ENCODE measurements at regions not wholly inside any gene's neighbourhood (a gene's known extent, or its start where the extent isn't known, plus 50 kb on each side); places are given as distances from the start of the nearest gene placed in this dataset.

DNA sequence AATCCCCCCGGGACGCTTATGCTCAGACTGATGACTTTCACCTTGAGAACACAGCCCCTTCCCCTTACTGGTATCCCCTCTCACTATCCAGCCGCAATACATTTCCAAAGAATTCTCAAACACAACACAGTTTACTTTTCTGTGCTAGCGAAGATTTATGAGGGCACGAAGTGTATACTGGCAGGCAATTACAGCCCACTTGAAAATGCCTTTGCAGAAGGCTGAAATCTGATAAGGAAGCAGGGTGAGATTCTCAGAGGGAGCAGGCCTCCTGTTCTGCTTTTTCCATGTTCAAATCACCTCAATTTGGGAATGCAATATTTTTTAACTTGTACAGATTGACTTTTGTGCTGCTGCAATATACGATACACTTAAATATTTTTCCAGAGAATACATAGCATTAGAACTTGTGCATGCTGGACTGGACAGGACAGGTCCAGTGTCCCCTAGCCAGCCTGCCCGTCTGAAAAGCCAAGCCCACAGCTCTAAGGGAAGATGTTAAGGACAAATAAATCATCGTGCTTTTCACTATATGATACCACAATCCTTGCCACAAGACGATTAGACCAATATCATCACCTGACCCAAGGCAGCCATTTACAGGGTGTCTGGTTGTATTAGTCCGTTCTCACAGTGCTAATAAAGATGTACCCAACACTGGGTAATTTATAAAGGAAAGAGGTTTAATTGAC lies 262.1 kb downstream of the EPHA4 start:
- no peaks in the 10 kb centered on the region for H3K9me3 Mint-ChIP-seq
- H3K36me3 Mint-ChIP-seq = no peaks in the 10 kb centered on the region
- no peak overlapping the region for H3K4me3 Mint-ChIP-seq
- no peak for DNase-seq
- no peaks in the 10 kb centered on the region for H3K4me1 Mint-ChIP-seq
- H3K27me3 Mint-ChIP-seq = no peaks in the 10 kb centered on the region
- no peak overlapping the region for H3K27ac Mint-ChIP-seq

DNA sequence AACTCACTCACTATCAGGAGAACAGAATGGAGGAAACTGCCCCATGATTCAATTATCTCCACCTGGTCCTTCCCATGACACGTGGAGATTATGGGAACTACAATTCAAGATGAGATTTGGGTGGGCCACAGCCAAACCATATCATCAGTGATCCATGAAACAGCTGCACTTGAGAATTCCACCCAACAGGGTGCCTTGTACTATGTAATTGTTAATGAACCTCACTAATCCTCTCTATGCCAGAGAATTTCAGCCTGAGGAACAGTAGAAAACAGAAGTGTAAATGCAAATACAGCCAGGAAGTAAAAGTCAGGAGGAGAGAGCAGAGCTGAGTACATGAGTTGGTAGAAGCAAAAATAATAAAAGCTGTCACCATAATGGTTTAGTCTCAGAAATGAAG lies 261.4 kb downstream of the EPHA4 start:
- Mint-ChIP-seq H3K36me3 (no peaks in the 10 kb centered on the region), H3K27me3 (peaks cover 4% of the 10 kb centered on the region), H3K27ac (no peak overlapping the region), H3K4me3 (no peak overlapping the region), H3K9me3 (no peaks in the 10 kb centered on the region), H3K4me1 (peaks cover 2% of the 10 kb centered on the region)
- no peak for DNase-seq

DNA sequence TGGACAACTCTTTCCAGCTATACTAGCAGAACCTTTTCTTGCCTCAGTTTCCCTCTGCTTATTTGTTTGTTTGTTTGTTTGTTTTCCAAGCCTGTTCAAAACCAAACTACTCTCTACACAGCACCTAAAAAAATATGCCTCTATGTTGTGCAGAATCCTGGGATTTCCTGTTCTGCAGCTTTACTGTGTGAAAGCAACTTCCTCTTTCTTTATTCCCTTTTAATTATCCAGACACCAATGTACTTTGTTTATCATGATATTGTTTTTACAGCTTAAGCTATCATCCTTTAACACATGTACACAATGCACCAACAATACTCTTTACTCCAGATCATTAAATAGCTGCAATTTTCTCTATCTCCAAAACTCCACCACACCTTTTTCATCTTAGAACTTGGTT lies 259.5 kb downstream of the EPHA4 start:
- peaks cover 11% of the 10 kb centered on the region for H3K27me3 Mint-ChIP-seq
- peaks cover 2% of the 10 kb centered on the region for H3K4me1 Mint-ChIP-seq
- H3K4me3 Mint-ChIP-seq = no peak overlapping the region
- no peaks in the 10 kb centered on the region for H3K36me3 Mint-ChIP-seq
- H3K9me3 Mint-ChIP-seq = no peaks in the 10 kb centered on the region
- no peak for DNase-seq
- H3K27ac Mint-ChIP-seq = no peak overlapping the region

DNA sequence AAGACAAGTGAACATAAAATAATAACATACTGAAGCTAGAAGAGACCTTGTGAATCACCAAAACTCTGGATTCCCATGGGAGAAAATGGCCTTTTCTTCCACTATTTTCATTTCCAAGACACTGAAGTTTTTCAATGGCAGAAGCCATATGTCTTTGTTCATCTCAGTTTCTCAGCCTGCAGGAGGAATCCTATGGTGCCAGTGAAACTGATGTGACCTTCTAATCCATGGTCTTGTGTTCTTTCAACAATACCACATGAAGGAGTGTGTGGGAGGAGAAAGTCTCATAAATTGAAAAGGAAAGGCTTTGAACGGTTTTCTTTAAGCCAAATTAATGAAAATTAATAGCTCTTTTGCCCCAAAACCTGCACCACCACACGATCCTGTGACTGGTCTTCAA lies 257.3 kb downstream of the EPHA4 start:
- Mint-ChIP-seq H3K9me3 (no peaks in the 10 kb centered on the region), H3K4me3 (no peak overlapping the region), H3K27me3 (peaks cover 15% of the 10 kb centered on the region), H3K27ac (no peak overlapping the region), H3K36me3 (no peaks in the 10 kb centered on the region), H3K4me1 (peaks cover 2% of the 10 kb centered on the region)
- no peak for DNase-seq

DNA sequence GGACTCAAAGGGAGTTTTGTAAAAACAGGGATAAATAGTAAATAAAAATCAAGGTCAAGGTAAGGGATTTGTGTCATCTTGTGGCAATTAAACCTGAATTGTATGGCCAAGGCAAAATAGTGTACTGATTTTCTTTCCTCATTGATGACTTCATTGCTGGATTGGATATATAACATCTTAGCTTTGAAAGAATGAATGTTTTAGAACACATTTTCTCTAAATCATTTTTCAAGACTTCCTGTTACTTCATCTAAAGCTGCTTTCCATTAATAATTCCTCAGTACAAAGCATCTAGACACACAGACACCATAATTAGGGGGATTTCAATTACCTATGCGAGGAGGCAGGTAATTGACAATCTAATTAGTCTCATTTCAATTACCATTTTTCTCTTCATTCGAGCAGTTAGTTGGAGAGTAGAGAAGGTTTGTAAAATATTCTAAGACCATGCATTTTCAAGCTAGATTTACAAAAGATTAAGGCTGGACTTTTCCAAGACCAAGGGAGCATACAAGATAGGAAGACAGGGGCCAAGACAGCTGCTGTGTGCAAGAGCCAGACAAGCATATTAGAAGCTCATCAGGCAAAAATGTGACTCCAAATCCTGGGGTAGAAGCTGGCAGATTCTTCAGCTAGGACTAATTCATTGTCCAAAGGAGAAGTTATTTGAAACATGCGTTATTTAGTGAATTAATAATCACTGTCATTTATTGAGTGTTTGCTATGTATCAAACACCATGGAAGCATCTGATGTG lies 253.6 kb downstream of the EPHA4 start:
- no peak overlapping the region for H3K27ac Mint-ChIP-seq
- no peaks in the 10 kb centered on the region for H3K36me3 Mint-ChIP-seq
- DNase-seq = no peak
- H3K9me3 Mint-ChIP-seq = no peaks in the 10 kb centered on the region
- peaks cover 15% of the 10 kb centered on the region for H3K27me3 Mint-ChIP-seq
- peaks cover 2% of the 10 kb centered on the region for H3K4me1 Mint-ChIP-seq
- no peak overlapping the region for H3K4me3 Mint-ChIP-seq

DNA sequence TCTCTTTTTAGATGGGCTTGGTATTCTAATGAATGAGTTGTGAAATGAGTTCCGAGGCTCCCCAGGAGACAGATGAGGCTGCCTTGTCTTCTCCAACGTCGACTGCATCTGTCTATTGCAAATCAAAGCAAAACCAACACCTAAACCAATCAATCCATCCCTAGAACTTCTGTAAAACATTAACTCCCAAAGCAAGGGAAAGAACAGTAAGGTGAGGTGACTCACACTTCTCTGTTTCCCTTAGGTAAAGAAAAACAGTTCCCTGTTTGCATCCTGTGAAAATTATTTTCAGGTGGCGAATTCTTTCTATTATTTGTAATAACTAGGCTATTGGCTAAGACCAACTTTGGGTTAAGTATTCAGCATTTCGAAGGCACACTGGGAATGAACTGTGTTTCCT lies 249.4 kb downstream of the EPHA4 start:
- Mint-ChIP-seq H3K36me3 (no peaks in the 10 kb centered on the region), H3K27ac (no peak overlapping the region), H3K27me3 (peaks cover 3% of the 10 kb centered on the region), H3K4me1 (no peaks in the 10 kb centered on the region), H3K9me3 (no peaks in the 10 kb centered on the region), H3K4me3 (no peak overlapping the region)
- DNase-seq = no peak

DNA sequence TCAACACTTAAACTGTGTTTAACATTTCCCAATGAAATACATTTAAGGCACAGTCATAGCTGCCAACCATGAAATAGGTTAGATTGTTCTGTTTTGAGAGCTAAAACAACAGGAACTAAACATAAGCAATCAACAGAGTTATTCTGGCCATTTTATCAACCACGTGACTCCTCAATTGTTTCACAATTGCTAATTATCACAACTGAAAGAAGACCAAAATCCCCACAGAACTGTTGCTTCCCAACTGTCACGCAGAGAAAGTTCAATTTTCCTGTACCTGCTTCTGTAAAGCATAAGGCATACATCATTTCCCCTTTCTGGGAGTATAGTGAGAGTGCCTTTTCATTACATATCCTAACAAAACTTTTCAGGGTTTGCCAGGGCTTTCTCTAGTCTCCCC lies 248.6 kb downstream of the EPHA4 start:
- H3K4me1 Mint-ChIP-seq = no peaks in the 10 kb centered on the region
- no peak overlapping the region for H3K4me3 Mint-ChIP-seq
- DNase-seq = no peak
- H3K9me3 Mint-ChIP-seq = no peaks in the 10 kb centered on the region
- H3K27ac Mint-ChIP-seq = no peak overlapping the region
- no peaks in the 10 kb centered on the region for H3K36me3 Mint-ChIP-seq
- no peaks in the 10 kb centered on the region for H3K27me3 Mint-ChIP-seq

DNA sequence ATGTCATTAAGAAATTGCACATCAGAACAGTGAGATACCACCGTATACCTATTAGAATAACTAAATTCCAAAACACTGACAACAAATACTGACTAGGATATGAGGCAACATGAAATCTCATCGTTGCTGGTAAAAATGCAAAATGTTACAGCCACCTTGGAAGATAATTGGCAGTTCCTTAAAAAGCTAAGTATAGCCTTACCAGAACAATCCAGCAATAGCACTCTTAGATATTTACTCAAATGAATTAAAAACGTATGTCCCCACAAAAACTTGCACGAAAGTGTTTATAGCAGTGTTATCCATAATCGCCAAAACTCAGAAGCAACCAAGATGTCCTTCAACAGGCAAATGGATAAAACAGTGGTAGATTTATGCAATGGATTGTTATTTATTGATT lies 241.7 kb downstream of the EPHA4 start:
- H3K9me3 Mint-ChIP-seq = no peaks in the 10 kb centered on the region
- no peak overlapping the region for H3K4me3 Mint-ChIP-seq
- DNase-seq = no peak
- no peak overlapping the region for H3K27ac Mint-ChIP-seq
- no peaks in the 10 kb centered on the region for H3K36me3 Mint-ChIP-seq
- H3K4me1 Mint-ChIP-seq = no peaks in the 10 kb centered on the region
- H3K27me3 Mint-ChIP-seq = peaks cover 3% of the 10 kb centered on the region

DNA sequence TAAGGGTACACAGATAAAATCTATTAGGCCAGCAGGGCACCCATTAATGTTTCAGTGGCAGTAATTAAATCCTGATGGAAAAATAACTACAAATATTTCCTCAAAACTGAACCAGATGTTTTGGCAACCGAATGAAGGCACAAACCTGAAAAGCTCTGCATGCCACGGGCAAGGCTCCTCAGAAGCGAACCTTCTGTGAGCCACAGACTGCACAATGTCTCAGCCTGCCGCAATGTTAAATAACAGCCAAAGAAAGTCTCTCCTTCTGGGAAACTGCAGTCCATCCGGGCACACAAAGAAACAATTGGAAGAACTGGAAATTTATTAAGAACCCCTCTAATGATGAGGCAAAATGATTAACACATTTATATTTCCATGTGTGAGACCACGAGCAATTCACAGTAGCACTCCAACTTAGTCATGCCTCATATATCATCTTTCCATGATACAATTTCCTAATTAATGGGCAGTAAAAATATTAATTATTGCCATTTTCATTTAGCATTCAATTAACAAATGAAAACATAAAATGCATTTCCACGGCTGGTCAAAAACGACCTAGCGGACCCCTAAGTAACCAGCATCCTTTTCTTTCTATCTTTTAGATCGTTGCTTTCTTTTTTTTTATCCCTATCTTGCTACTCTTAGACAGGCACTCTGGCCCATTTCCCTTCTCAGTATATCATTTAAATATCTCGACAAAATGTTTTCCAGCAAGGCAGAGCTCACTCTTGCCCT lies 237.5 kb downstream of the EPHA4 start:
- no peak for DNase-seq
- Mint-ChIP-seq H3K27ac (no peak overlapping the region), H3K9me3 (no peaks in the 10 kb centered on the region), H3K4me1 (no peaks in the 10 kb centered on the region), H3K27me3 (peaks cover 3% of the 10 kb centered on the region), H3K36me3 (no peaks in the 10 kb centered on the region), H3K4me3 (no peak overlapping the region)

DNA sequence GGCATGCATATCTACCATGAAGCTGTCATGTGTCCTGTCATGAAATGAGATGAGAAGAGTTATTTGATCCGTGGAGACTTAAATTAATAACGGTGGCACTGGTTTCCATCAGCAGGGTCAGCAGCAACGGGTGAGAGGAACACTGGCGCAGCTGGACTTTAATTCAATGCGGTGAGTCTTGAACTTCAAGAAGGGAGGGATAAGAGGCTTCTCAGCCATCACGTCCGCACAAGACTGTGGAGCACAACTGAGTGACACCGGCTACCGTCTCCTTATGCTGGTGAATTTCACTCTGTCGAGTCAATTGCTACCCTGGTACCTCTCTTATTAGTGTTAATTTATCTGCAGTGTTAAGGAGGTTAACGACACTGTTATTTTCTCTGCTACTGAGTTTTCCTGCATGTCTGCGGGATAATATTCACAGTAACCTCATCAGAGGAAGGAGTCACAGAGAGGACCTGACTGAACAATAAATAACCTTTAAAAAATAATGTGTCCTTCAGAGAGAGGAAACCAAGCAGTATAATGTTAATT lies 236.8 kb downstream of the EPHA4 start:
- Mint-ChIP-seq H3K9me3 (no peaks in the 10 kb centered on the region), H3K4me1 (no peaks in the 10 kb centered on the region), H3K27ac (no peak overlapping the region), H3K36me3 (no peaks in the 10 kb centered on the region), H3K4me3 (no peak overlapping the region), H3K27me3 (no peaks in the 10 kb centered on the region)
- DNase-seq = no peak

DNA sequence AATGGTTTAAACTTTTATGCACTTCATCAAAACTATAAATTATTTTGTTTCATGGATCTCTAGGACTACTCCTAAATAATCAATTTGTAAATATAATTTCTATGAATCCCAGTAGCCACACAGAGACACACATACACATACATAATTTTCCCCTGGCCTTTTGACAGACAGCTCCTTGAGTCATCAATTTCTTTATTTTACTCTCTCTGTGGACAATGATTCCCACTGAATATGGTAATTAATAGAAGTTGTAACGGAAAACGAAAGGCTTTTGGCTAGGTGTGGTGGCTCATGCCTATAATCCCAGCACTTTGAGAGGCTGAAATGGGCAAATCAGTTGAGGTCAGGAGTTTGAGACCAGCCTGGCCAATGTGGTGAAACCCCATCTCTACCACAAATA lies 235.1 kb downstream of the EPHA4 start:
- H3K27ac Mint-ChIP-seq = no peak overlapping the region
- DNase-seq = no peak
- H3K4me1 Mint-ChIP-seq = no peaks in the 10 kb centered on the region
- H3K4me3 Mint-ChIP-seq = no peak overlapping the region
- no peaks in the 10 kb centered on the region for H3K9me3 Mint-ChIP-seq
- no peaks in the 10 kb centered on the region for H3K36me3 Mint-ChIP-seq
- no peaks in the 10 kb centered on the region for H3K27me3 Mint-ChIP-seq

DNA sequence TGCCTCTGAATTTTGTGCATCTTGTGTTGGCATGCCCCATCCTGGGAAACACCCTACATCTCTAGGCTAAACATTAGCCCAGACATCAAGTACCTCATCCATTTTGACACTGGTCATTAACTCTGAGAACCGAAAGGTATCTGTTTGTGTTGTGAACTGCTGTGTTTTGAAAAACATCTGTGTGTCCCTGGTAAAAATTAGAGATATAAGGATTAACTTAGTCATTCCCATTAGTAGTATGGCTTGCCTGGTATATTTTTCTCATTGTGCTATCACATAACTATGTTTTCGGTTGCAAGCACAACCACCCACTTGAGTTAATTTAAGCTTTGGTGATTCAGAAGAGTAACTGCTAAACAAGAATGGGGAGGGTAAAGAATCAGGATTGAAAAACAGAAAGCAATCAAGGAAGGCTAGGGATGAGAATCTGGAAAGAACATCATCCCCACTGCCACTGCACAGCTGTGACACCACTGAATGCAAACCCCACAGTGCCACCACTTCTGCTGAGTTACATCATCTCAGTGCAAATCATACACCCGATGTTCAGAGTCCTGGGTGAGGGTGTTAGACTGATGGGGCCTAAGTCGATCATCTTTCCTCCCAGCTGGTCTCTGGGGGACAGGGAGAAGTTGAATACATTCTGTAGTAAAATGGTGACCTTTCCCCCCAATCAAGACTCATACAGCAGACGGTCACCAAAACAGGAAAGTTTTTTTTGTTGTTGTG lies 234.0 kb downstream of the EPHA4 start:
- H3K4me1 Mint-ChIP-seq = no peaks in the 10 kb centered on the region
- H3K27ac Mint-ChIP-seq = no peak overlapping the region
- H3K27me3 Mint-ChIP-seq = no peaks in the 10 kb centered on the region
- no peak for DNase-seq
- H3K9me3 Mint-ChIP-seq = no peaks in the 10 kb centered on the region
- H3K36me3 Mint-ChIP-seq = no peaks in the 10 kb centered on the region
- H3K4me3 Mint-ChIP-seq = no peak overlapping the region

DNA sequence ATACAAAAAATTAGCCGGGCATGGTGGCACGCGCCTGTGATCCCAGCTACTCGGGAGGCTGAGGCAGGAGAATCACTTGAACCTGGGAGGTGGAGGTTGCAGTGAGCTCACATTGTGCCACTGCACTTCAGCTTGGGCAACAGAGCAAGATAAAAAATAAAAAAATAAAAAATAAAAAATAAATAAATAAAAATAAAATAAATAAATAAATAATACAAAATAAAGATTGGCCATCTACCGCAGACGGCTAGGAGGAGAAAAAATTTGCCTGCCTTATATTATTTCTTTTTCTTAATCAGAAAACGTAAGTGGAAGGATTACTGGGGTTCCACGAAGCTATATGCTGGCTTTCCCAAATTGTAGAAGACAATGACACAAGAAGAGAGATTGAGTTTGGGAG lies 229.7 kb downstream of the EPHA4 start:
- no peaks in the 10 kb centered on the region for H3K4me1 Mint-ChIP-seq
- H3K27ac Mint-ChIP-seq = no peak overlapping the region
- peaks cover 3% of the 10 kb centered on the region for H3K9me3 Mint-ChIP-seq
- H3K36me3 Mint-ChIP-seq = no peaks in the 10 kb centered on the region
- no peaks in the 10 kb centered on the region for H3K27me3 Mint-ChIP-seq
- no peak overlapping the region for H3K4me3 Mint-ChIP-seq
- DNase-seq = no peak

DNA sequence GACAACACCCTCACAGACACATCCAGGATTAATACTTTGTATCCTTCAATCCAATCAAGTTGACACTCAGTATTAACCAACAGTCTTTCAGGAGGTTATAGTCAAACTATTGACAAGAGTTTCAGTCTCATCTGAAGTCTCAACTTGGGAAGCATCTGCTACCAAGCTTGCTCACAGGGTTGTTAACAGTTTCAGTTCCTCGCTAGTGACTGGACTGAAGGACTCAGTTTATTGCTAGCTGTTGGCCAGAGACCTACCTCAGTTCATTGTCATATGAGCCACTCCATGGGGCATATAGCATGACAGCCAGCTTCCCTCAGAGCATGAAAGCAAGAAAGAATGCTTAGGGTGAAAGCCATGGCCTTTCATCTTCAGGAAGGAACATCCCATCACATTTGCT lies 228.6 kb downstream of the EPHA4 start:
- no peaks in the 10 kb centered on the region for H3K36me3 Mint-ChIP-seq
- no peaks in the 10 kb centered on the region for H3K27me3 Mint-ChIP-seq
- no peak overlapping the region for H3K4me3 Mint-ChIP-seq
- DNase-seq = no peak
- H3K9me3 Mint-ChIP-seq = peaks cover 3% of the 10 kb centered on the region
- no peaks in the 10 kb centered on the region for H3K4me1 Mint-ChIP-seq
- no peak overlapping the region for H3K27ac Mint-ChIP-seq

DNA sequence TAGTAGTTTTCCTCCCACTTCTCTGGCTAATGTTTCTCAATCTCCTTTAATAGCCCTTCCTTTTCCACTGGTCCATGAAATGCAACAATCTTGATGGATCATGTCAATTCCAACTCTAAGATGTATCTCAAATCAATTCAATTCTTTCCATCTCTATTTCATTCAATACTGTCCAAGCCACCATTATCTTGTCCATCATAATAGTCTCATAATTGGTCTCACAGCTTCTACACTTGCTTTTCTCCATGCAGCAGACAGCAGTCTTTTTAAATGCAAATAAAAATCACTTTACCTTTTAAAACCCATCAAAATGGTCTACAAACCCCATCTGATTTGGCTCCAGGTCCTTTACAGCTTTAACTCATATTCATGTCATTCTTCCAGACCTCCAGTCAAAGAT lies 226.6 kb downstream of the EPHA4 start:
- DNase-seq = no peak
- H3K9me3 Mint-ChIP-seq = peaks cover 3% of the 10 kb centered on the region
- H3K27ac Mint-ChIP-seq = no peak overlapping the region
- no peaks in the 10 kb centered on the region for H3K4me1 Mint-ChIP-seq
- no peaks in the 10 kb centered on the region for H3K36me3 Mint-ChIP-seq
- peaks cover 3% of the 10 kb centered on the region for H3K27me3 Mint-ChIP-seq
- no peak overlapping the region for H3K4me3 Mint-ChIP-seq

All from activated naive CD8-positive, alpha-beta T cell treated with anti-CD3 and anti-CD28 coated beads for 36 hours (primary cell).